ENCODE measurements at regions not wholly inside any gene's neighbourhood (a gene's known extent, or its start where the extent isn't known, plus 50 kb on each side); places are given as distances from the start of the nearest gene placed in this dataset.

GRCh38 chr6:54998576-54998975 lies 152.0 kb downstream of the FAM83B start:
- TF ChIP-seq CTCF (IDR thresholded peaks at IDR 0.05) = no peak
- TF ChIP-seq POLR2AphosphoS5 (IDR thresholded peaks at IDR 0.05) = no peak
- no peak for TF ChIP-seq POLR2A (IDR thresholded peaks at IDR 0.05)
- no peak for TF ChIP-seq EP300 (IDR thresholded peaks at IDR 0.05)
